Neutrophil (primary cell): ENCODE measurements at regions not wholly inside any gene's neighbourhood (a gene's known extent, or its start where the extent isn't known, plus 50 kb on each side); places are given as distances from the start of the nearest gene placed in this dataset.

Source experiments
- H3K27ac ChIP-seq: fragments of 200-600 bp; sonication (generic); 2 replicates; pipeline ENCODE4 v1.5.1; 2016; ENCODE audit warnings: mild to moderate bottlenecking, moderate library complexity
- H3K27me3 ChIP-seq: fragments of 200-600 bp; sonication (generic); 2 replicates; pipeline ENCODE4 v1.6.0; 2016; ENCODE audit warnings: mild to moderate bottlenecking
- H3K36me3 ChIP-seq: fragments of 200-600 bp; sonication (generic); 2 replicates; pipeline ENCODE4 v1.5.1; 2017
- H3K4me1 ChIP-seq, 2 experiments: fragments of 200-600 bp in 1 of 2; sonication (generic) in 1 of 2; 1 replicate in 1 of 2; 2 replicates in 1 of 2; pipeline versions ENCODE4 v1.5.1 to v1.6.1; 2013 to 2016; ENCODE audit warnings: low read depth in 1 of 2, low read length in 1 of 2, mild to moderate bottlenecking in 1 of 2, moderate library complexity in 1 of 2; ENCODE audit not compliant: control insufficient read depth in 1 of 2, insufficient read depth in 1 of 2
- H3K4me3 ChIP-seq, 2 experiments: fragments of 200-600 bp in 1 of 2; sonication (generic) in 1 of 2; 1 replicate in 1 of 2; 2 replicates in 1 of 2; pipeline ENCODE4 v1.5.1; 2013 to 2016; ENCODE audit warnings: low read depth in 1 of 2, low read length in 1 of 2, mild to moderate bottlenecking in 1 of 2, moderate library complexity in 1 of 2
- H3K9me3 ChIP-seq: fragments of 200-600 bp; sonication (generic); 2 replicates; pipeline ENCODE4 v1.5.1; 2016
- CTCF ChIP-seq: fragments of 200-600 bp; sonication (generic); IDR thresholded peaks from 2 replicates; pipeline ENCODE4 v1.5.1; 2016; ENCODE audit warnings: antibody characterized with exemption

GRCh38 chr20:58072695-58073671 is 155.5 kb downstream of the ANKRD60 start:
- no peak overlapping the region for H3K4me3 ChIP-seq
- no peaks in the 10 kb centered on the region for H3K36me3 ChIP-seq
- H3K27ac ChIP-seq, result no peak overlapping the region
- no peaks in the 10 kb centered on the region for H3K9me3 ChIP-seq
- no peak for TF ChIP-seq CTCF
- no peaks in the 10 kb centered on the region for H3K4me1 ChIP-seq
- no peaks in the 10 kb centered on the region for H3K27me3 ChIP-seq

GRCh38 chr20:58071991-58072390 is 156.5 kb downstream of the ANKRD60 start:
- no peak for TF ChIP-seq CTCF
- H3K9me3 ChIP-seq, result no peaks in the 10 kb centered on the region
- no peak overlapping the region for H3K4me3 ChIP-seq
- no peaks in the 10 kb centered on the region for H3K36me3 ChIP-seq
- H3K27me3 ChIP-seq, result no peaks in the 10 kb centered on the region
- no peaks in the 10 kb centered on the region for H3K4me1 ChIP-seq
- no peak overlapping the region for H3K27ac ChIP-seq

GRCh38 chr20:58071298-58071697 is 157.2 kb downstream of the ANKRD60 start:
- no peaks in the 10 kb centered on the region for H3K27me3 ChIP-seq

GRCh38 chr20:58070664-58071196 is 157.7 kb downstream of the ANKRD60 start:
- no peaks in the 10 kb centered on the region for H3K27me3 ChIP-seq

More at GRCh38 chr20:58071298-58071697, 157.2 kb downstream of the ANKRD60 start:
- Histone ChIP-seq H3K36me3 (no peaks in the 10 kb centered on the region), H3K4me1 (no peaks in the 10 kb centered on the region), H3K4me3 (no peak overlapping the region), H3K9me3 (no peaks in the 10 kb centered on the region), H3K27ac (no peak overlapping the region)
- no peak for TF ChIP-seq CTCF

More at GRCh38 chr20:58070664-58071196, 157.7 kb downstream of the ANKRD60 start:
- Histone ChIP-seq H3K4me1 (no peaks in the 10 kb centered on the region), H3K9me3 (no peaks in the 10 kb centered on the region), H3K27ac (no peak overlapping the region), H3K36me3 (no peaks in the 10 kb centered on the region), H3K4me3 (no peak overlapping the region)
- no peak for TF ChIP-seq CTCF
